K562 (cell line): ENCODE measurements at regions not wholly inside any gene's neighbourhood (a gene's known extent, or its start where the extent isn't known, plus 50 kb on each side); places are given as distances from the start of the nearest gene placed in this dataset.

Source experiments
- ATAC-seq: fragments of 200-7000 bp; cut with Tn5 transposase; 3 replicates; pipeline ENCODE4 v1.9.1; 2020; ENCODE audit warnings: moderate library complexity
- BruUV-seq: library from RNA; stranded (reverse); fragments of 400-500 nt; replicated peaks from 2 replicates; lab custom pipeline; 2021; lab: Mats Ljungman, UMichigan
- CTCF ChIA-PET: fragments of 300-600 bp; formaldehyde crosslinking; extraction: SDS; loops from one replicate; lab custom pipeline; 2021; ENCODE audit warnings: low intra/inter-chr PET ratio; lab: Yijun Ruan, JAX
- POLR2A ChIA-PET: fragments of 300-600, 350-650 bp; sonication (Branson Sonifier 250); formaldehyde crosslinking; extraction: SDS; loops from one replicate; lab custom pipeline; 2021; ENCODE audit warnings: antibody characterized with exemption, inconsistent platforms; lab: Yijun Ruan, JAX
- DNase-seq, 4 experiments: peaks; one replicate each; pipeline versions ENCODE4 v3.0.0 to v3.0.0-alpha.2; 2011 to 2018; ENCODE audit warnings: low spot score in 3 of 4, mixed read lengths in 3 of 4; ENCODE audit errors: extremely low read depth in 1 of 4
- FAIRE-seq: peaks from 2 replicates; lab custom pipeline; 2011; peaks lifted over from hg19 to GRCh38; lab: Jason Lieb, UNC
- H2AFZ ChIP-seq: 2 replicates; pipeline ENCODE4 v1.6.0; 2011; ENCODE audit warnings: low read depth, low read length, control low read depth, inconsistent platforms
- H3K27ac ChIP-seq: fragments of 200-600 bp; 3 replicates; pipeline ENCODE4 v1.8.0; 2011; ENCODE audit warnings: low read depth, mild to moderate bottlenecking, control low read depth, inconsistent platforms, low read length, moderate library complexity, mixed read lengths; ENCODE audit errors: extremely low read depth
- H3K27me3 ChIP-seq, 2 experiments: fragments of 300-600 bp in 1 of 2; 2 replicates in 1 of 2; 3 replicates in 1 of 2; pipeline versions ENCODE4 v1.6.0 to v1.8.0; 2011; ENCODE audit warnings: inconsistent platforms in 2 of 2, low read length in 2 of 2, mild to moderate bottlenecking in 1 of 2, mixed read lengths in 1 of 2, moderate library complexity in 1 of 2; ENCODE audit not compliant: control insufficient read depth in 2 of 2, insufficient read depth in 2 of 2
- H3K36me3 ChIP-seq: fragments of 300-600 bp; 3 replicates; pipeline ENCODE4 v1.8.0; 2011; ENCODE audit warnings: mild to moderate bottlenecking, low read length, inconsistent platforms; ENCODE audit not compliant: control insufficient read depth, insufficient read depth
- H3K4me1 ChIP-seq, 2 experiments: fragments of 200-600 bp in 1 of 2; replicated peaks in 1 of 2; 2 replicates in 1 of 2; 3 replicates in 1 of 2; pipeline versions ENCODE4 v1.5.1 to v1.8.0; 2011; ENCODE audit warnings: inconsistent platforms in 2 of 2, low read length in 2 of 2, mild to moderate bottlenecking in 1 of 2, mixed read lengths in 1 of 2, moderate library complexity in 1 of 2; ENCODE audit not compliant: control insufficient read depth in 2 of 2, insufficient read depth in 2 of 2
- H3K4me2 ChIP-seq: 2 replicates; pipeline ENCODE4 v1.6.1; 2011; ENCODE audit warnings: low read length, control low read depth, inconsistent platforms, mixed read lengths; ENCODE audit not compliant: insufficient read depth
- H3K4me3 ChIP-seq: fragments of 200-600 bp; sonication (generic), shearing (Covaris generic); 2 replicates; pipeline ENCODE4 v1.5.1; 2016; ENCODE audit warnings: control low read depth, inconsistent platforms
- H3K79me2 ChIP-seq: fragments of 200-600 bp; 3 replicates; pipeline ENCODE4 v1.8.0; 2011; ENCODE audit warnings: low read length, inconsistent platforms; ENCODE audit not compliant: control insufficient read depth, insufficient read depth
- H3K9ac ChIP-seq, 2 experiments: 2 replicates each; pipeline versions ENCODE4 v1.6.0 to v1.6.1; 2011; ENCODE audit warnings: low read depth in 2 of 2, low read length in 2 of 2, control low read depth in 1 of 2, inconsistent platforms in 1 of 2, mild to moderate bottlenecking in 1 of 2, mixed read lengths in 1 of 2; ENCODE audit not compliant: insufficient read depth in 1 of 2
- H3K9me1 ChIP-seq: one replicate; pipeline ENCODE4 v1.6.0; 2011; ENCODE audit warnings: inconsistent platforms, mild to moderate bottlenecking, low read length, moderate library complexity; ENCODE audit not compliant: control insufficient read depth, insufficient read depth
- H3K9me3 ChIP-seq: replicated peaks from 2 replicates; pipeline ENCODE4 v1.5.1; 2011; ENCODE audit warnings: low read depth, low read length, inconsistent platforms; ENCODE audit not compliant: control insufficient read depth, insufficient read depth
- H4K20me1 ChIP-seq: replicated peaks from 2 replicates; pipeline ENCODE4 v1.6.1; 2011; ENCODE audit warnings: low read length, inconsistent platforms, mixed read lengths; ENCODE audit not compliant: control insufficient read depth, insufficient read depth
- NR2C1 ChIP-seq, 2 experiments: fragments of 450-650 bp; IDR thresholded peaks; 2 replicates each; pipeline ENCODE4 v1.6.1; 2017; ENCODE audit warnings: mild to moderate bottlenecking in 2 of 2, antibody characterized with exemption in 1 of 2, inconsistent platforms in 1 of 2, missing compliant biosample characterization in 1 of 2, missing genetic modification characterization in 1 of 2
- POLR2AphosphoS2 ChIP-seq: IDR thresholded peaks from 2 replicates; pipeline ENCODE4 v1.6.1; 2012; ENCODE audit warnings: low read length, improper control_type of control experiment
- ZNF431 ChIP-seq: sonication (generic); formaldehyde crosslinking; IDR thresholded peaks from 2 replicates; pipeline ENCODE4 v1.8.0; 2022; ENCODE audit warnings: mild to moderate bottlenecking, missing genetic modification reagents
- ZNF77 ChIP-seq: fragments of 250-450 bp; sonication (Bioruptor Pico); IDR thresholded peaks from 2 replicates; pipeline ENCODE4 v1.5.0; 2020
- WGBS: fragments of 100-300 bp; shearing (Covaris generic); methylation state at CpG from one replicate; pipeline ENCODE4 v1.1.6; 2016; ENCODE audit warnings: low coverage, mixed read lengths; ENCODE audit not compliant: insufficient coverage; ENCODE audit errors: missing lambda C conversion rate; 5-methylcytosine and 5-hydroxymethylcytosine counted together
- in situ Hi-C: fragments of 300-500 bp; cut with MboI; formaldehyde crosslinking; loops from 4 replicates; pipeline ENCODE4 v1.15.0; 2018; ENCODE audit warnings: inconsistent platforms, mixed read lengths
- intact Hi-C: fragments of 100-400 bp; cut with micrococcal nuclease; formaldehyde crosslinking; loops from 2 replicates; pipeline ENCODE4 v1.14.2; 2022
- TF ChIP-seq, protein P1 (sequence below): fragments of 450-650 bp; IDR thresholded peaks from 2 replicates; pipeline ENCODE4 v1.6.1; 2016; ENCODE audit warnings: low read depth, mild to moderate bottlenecking, moderate library complexity
- TF ChIP-seq, protein P2 (sequence below): sonication (generic); formaldehyde crosslinking; IDR thresholded peaks from 2 replicates; pipeline ENCODE4 v1.8.0; 2023; ENCODE audit warnings: mild to moderate bottlenecking, missing genetic modification reagents
- TF ChIP-seq, protein P3 (sequence below), 2 experiments: fragments of 450-650 bp; IDR thresholded peaks; 2 replicates each; pipeline ENCODE4 v1.6.1; 2018; ENCODE audit warnings: mild to moderate bottlenecking in 2 of 2, low read depth in 1 of 2; ENCODE audit not compliant: partially characterized antibody in 2 of 2
- TF ChIP-seq, protein P4 (sequence below): fragments of 250-450 bp; sonication (Bioruptor Pico); IDR thresholded peaks from 2 replicates; pipeline ENCODE4 v1.8.0; 2022; ENCODE audit warnings: inconsistent platforms, mild to moderate bottlenecking, moderate library complexity, borderline replicate concordance
- TF ChIP-seq, protein P5 (sequence below): fragments of 200-800 bp; sonication (Bioruptor generic); IDR thresholded peaks from 2 replicates; pipeline ENCODE4 v1.6.1; 2016; ENCODE audit warnings: missing genetic modification characterization, missing compliant biosample characterization

DNA sequence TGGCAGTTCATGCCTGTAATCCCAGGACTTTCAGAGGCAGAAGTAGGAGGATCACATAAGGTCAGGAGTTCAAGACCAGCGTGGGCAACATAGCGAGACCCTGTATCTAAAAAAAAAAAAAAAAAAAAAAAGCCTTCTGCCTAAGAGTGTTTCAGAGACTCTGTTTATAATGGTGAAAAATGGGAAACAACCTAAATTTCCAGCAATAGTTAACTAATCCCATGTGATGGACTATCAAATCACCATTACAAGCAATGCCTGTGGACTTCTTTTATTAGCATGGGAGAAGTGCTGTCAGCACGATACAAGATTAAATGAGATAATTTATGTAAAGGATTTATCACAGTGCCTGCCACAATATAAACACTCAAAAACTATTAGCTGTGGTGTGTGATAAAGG lies 67.5 kb upstream of the CUX1 start:
- H3K36me3 ChIP-seq, result no peaks in the 10 kb centered on the region
- 8% methylated on average over 3 of the region's 3 CpGs for WGBS
- no peak overlapping the region for H3K9ac ChIP-seq
- DNase-seq (no peak), ATAC-seq (no peak), FAIRE-seq (no peak)
- in situ Hi-C loops, result no loop called here
- no peak overlapping the region for H3K27ac ChIP-seq
- no TSS peak for BruUV-seq
- peaks cover 3 to 19% of the 10 kb centered on the region in 2 experiments; a peak in 3 of 5 replicates for H3K4me1 ChIP-seq
- peaks cover 19 to 53% of the 10 kb centered on the region in 2 experiments for H3K27me3 ChIP-seq
- H4K20me1 ChIP-seq, result no peaks in the 10 kb centered on the region
- no peak overlapping the region for H2AFZ ChIP-seq
- intact Hi-C loops, result no loop called here
- CTCF ChIA-PET, result no interaction called here
- POLR2A ChIA-PET, result interaction anchor here (0.6 kb wide), 1 partner anchor 467 kb away, joined by 3 read pairs; no protein-coding TSS in a partner anchor
- H3K9me1 ChIP-seq, result no peaks in the 10 kb centered on the region
- no peak overlapping the region for H3K4me2 ChIP-seq
- no peaks in the 10 kb centered on the region for H3K9me3 ChIP-seq
- no peak overlapping the region for H3K4me3 ChIP-seq
- H3K79me2 ChIP-seq, result no peaks in the 10 kb centered on the region
- TF ChIP-seq, protein P1, sequence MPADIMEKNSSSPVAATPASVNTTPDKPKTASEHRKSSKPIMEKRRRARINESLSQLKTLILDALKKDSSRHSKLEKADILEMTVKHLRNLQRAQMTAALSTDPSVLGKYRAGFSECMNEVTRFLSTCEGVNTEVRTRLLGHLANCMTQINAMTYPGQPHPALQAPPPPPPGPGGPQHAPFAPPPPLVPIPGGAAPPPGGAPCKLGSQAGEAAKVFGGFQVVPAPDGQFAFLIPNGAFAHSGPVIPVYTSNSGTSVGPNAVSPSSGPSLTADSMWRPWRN, result no peak
- TF ChIP-seq ZNF431 (CRISPR knock-in tag) (no peak), NR2C1 (IDR thresholded peaks at IDR 0.05) (no peak), NR2C1 (tag; IDR thresholded peaks at IDR 0.05) (no peak), ZNF77 (no peak), POLR2AphosphoS2 (no peak)
- TF ChIP-seq, protein P2, sequence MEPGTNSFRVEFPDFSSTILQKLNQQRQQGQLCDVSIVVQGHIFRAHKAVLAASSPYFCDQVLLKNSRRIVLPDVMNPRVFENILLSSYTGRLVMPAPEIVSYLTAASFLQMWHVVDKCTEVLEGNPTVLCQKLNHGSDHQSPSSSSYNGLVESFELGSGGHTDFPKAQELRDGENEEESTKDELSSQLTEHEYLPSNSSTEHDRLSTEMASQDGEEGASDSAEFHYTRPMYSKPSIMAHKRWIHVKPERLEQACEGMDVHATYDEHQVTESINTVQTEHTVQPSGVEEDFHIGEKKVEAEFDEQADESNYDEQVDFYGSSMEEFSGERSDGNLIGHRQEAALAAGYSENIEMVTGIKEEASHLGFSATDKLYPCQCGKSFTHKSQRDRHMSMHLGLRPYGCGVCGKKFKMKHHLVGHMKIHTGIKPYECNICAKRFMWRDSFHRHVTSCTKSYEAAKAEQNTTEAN, result no peak
- TF ChIP-seq, protein P3, sequence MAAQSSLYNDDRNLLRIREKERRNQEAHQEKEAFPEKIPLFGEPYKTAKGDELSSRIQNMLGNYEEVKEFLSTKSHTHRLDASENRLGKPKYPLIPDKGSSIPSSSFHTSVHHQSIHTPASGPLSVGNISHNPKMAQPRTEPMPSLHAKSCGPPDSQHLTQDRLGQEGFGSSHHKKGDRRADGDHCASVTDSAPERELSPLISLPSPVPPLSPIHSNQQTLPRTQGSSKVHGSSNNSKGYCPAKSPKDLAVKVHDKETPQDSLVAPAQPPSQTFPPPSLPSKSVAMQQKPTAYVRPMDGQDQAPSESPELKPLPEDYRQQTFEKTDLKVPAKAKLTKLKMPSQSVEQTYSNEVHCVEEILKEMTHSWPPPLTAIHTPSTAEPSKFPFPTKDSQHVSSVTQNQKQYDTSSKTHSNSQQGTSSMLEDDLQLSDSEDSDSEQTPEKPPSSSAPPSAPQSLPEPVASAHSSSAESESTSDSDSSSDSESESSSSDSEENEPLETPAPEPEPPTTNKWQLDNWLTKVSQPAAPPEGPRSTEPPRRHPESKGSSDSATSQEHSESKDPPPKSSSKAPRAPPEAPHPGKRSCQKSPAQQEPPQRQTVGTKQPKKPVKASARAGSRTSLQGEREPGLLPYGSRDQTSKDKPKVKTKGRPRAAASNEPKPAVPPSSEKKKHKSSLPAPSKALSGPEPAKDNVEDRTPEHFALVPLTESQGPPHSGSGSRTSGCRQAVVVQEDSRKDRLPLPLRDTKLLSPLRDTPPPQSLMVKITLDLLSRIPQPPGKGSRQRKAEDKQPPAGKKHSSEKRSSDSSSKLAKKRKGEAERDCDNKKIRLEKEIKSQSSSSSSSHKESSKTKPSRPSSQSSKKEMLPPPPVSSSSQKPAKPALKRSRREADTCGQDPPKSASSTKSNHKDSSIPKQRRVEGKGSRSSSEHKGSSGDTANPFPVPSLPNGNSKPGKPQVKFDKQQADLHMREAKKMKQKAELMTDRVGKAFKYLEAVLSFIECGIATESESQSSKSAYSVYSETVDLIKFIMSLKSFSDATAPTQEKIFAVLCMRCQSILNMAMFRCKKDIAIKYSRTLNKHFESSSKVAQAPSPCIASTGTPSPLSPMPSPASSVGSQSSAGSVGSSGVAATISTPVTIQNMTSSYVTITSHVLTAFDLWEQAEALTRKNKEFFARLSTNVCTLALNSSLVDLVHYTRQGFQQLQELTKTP (IDR thresholded peaks at IDR 0.05; ENCODE audit: low read depth in 1 of 2, partially characterized antibody in 2 of 2), result no peak
- TF ChIP-seq, protein P4, sequence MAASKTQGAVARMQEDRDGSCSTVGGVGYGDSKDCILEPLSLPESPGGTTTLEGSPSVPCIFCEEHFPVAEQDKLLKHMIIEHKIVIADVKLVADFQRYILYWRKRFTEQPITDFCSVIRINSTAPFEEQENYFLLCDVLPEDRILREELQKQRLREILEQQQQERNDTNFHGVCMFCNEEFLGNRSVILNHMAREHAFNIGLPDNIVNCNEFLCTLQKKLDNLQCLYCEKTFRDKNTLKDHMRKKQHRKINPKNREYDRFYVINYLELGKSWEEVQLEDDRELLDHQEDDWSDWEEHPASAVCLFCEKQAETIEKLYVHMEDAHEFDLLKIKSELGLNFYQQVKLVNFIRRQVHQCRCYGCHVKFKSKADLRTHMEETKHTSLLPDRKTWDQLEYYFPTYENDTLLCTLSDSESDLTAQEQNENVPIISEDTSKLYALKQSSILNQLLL (CRISPR knock-in tag), result no peak
- TF ChIP-seq, protein P5, sequence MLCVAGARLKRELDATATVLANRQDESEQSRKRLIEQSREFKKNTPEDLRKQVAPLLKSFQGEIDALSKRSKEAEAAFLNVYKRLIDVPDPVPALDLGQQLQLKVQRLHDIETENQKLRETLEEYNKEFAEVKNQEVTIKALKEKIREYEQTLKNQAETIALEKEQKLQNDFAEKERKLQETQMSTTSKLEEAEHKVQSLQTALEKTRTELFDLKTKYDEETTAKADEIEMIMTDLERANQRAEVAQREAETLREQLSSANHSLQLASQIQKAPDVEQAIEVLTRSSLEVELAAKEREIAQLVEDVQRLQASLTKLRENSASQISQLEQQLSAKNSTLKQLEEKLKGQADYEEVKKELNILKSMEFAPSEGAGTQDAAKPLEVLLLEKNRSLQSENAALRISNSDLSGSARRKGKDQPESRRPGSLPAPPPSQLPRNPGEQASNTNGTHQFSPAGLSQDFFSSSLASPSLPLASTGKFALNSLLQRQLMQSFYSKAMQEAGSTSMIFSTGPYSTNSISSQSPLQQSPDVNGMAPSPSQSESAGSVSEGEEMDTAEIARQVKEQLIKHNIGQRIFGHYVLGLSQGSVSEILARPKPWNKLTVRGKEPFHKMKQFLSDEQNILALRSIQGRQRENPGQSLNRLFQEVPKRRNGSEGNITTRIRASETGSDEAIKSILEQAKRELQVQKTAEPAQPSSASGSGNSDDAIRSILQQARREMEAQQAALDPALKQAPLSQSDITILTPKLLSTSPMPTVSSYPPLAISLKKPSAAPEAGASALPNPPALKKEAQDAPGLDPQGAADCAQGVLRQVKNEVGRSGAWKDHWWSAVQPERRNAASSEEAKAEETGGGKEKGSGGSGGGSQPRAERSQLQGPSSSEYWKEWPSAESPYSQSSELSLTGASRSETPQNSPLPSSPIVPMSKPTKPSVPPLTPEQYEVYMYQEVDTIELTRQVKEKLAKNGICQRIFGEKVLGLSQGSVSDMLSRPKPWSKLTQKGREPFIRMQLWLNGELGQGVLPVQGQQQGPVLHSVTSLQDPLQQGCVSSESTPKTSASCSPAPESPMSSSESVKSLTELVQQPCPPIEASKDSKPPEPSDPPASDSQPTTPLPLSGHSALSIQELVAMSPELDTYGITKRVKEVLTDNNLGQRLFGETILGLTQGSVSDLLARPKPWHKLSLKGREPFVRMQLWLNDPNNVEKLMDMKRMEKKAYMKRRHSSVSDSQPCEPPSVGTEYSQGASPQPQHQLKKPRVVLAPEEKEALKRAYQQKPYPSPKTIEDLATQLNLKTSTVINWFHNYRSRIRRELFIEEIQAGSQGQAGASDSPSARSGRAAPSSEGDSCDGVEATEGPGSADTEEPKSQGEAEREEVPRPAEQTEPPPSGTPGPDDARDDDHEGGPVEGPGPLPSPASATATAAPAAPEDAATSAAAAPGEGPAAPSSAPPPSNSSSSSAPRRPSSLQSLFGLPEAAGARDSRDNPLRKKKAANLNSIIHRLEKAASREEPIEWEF (CRISPR knock-in tag), result no peak
